B cell (primary cell): ENCODE measurements at regions not wholly inside any gene's neighbourhood (a gene's known extent, or its start where the extent isn't known, plus 50 kb on each side); places are given as distances from the start of the nearest gene placed in this dataset.

Experiments used
- ATAC-seq: fragments of 200-7000 bp; cut with Tn5 transposase; one replicate; pipeline ENCODE4 v1.10.0; 2021; ENCODE audit warnings: low read depth, mild to moderate bottlenecking, moderate number of reproducible peaks, moderate library complexity
- CTCF ChIA-PET: fragments of 350-600 bp; sonication (Branson Sonifier 250); formaldehyde crosslinking; loops from one replicate; lab custom pipeline; 2021; ENCODE audit warnings: antibody characterized with exemption, inconsistent platforms; lab: Charles Lee
- POLR2A ChIA-PET: fragments of 350-600 bp; sonication (Branson Sonifier 250); formaldehyde crosslinking; loops from one replicate; lab custom pipeline; 2021; ENCODE audit warnings: antibody characterized with exemption; lab: Charles Lee
- DNase-seq: peaks from one replicate; pipeline ENCODE4 v3.0.0; 2013
- H2AFZ ChIP-seq: 2 replicates; pipeline ENCODE4 v1.6.1; 2012; ENCODE audit warnings: mild to moderate bottlenecking, low read depth, low read length; ENCODE audit not compliant: insufficient read depth, poor library complexity, severe bottlenecking
- H3K27ac ChIP-seq, 2 donors: 1 replicate in 1 of 2; 2 replicates in 1 of 2; pipeline ENCODE4 v1.5.1; 2012 to 2013; ENCODE audit warnings: low read length in 2 of 2, mild to moderate bottlenecking in 2 of 2, moderate library complexity in 1 of 2
- H3K27me3 ChIP-seq, 4 experiments: fragments of 200-600 bp in 1 of 4; sonication (generic) in 1 of 4; replicated peaks in 1 of 4; 1 replicate in 2 of 4; 2 replicates in 2 of 4; pipeline versions ENCODE4 v1.6.1 to v1.7.0; 2013 to 2016; ENCODE audit warnings: low read length in 3 of 4, mild to moderate bottlenecking in 2 of 4, mixed read lengths in 1 of 4, moderate library complexity in 1 of 4; ENCODE audit not compliant: insufficient read depth in 4 of 4, control insufficient read depth in 3 of 4; ENCODE audit errors: control extremely low read depth in 1 of 4
- H3K36me3 ChIP-seq, 2 experiments: replicated peaks in 1 of 2; 1 replicate in 1 of 2; 2 replicates in 1 of 2; pipeline versions ENCODE4 v1.6.1 to v1.7.1; 2013; ENCODE audit warnings: low read length in 1 of 2; ENCODE audit not compliant: insufficient read depth in 2 of 2, control insufficient read depth in 1 of 2; ENCODE audit errors: control extremely low read depth in 1 of 2, extremely low read depth in 1 of 2
- H3K4me1 ChIP-seq, 2 donors: fragments of 200-600 bp in 1 of 2; sonication (generic) in 1 of 2; 1 replicate in 1 of 2; 2 replicates in 1 of 2; pipeline versions ENCODE4 v1.5.1 to v1.6.1; 2013 to 2017; ENCODE audit warnings: low read length in 2 of 2; ENCODE audit not compliant: control insufficient read depth in 2 of 2, insufficient read depth in 2 of 2
- H3K4me2 ChIP-seq: replicated peaks from 2 replicates; pipeline ENCODE3; 2012; ENCODE audit warnings: mild to moderate bottlenecking, low read depth, low read length; ENCODE audit not compliant: poor library complexity, severe bottlenecking
- H3K4me3 ChIP-seq, 5 experiments: fragments of 200-600 bp in 1 of 5; sonication (generic) in 1 of 5; 1 replicate in 3 of 5; 2 replicates in 2 of 5; pipeline versions ENCODE4 v1.5.1 to v1.7.0; 2011 to 2016; ENCODE audit warnings: low read length in 4 of 5, mild to moderate bottlenecking in 4 of 5, low read depth in 2 of 5, control low read depth in 1 of 5, moderate library complexity in 1 of 5; ENCODE audit not compliant: insufficient read depth in 1 of 5; ENCODE audit errors: control extremely low read depth in 1 of 5, extremely low read depth in 1 of 5
- H3K79me2 ChIP-seq: fragments of 200-600 bp; sonication (generic); one replicate; pipeline ENCODE4 v1.6.0; 2016; ENCODE audit warnings: low read length; ENCODE audit not compliant: control insufficient read depth, insufficient read depth
- H3K9ac ChIP-seq: fragments of 200-600 bp; sonication (generic); 2 replicates; pipeline ENCODE4 v1.6.1; 2017; ENCODE audit warnings: mild to moderate bottlenecking, low read length, moderate library complexity
- H3K9me3 ChIP-seq, 3 donors: one replicate each; pipeline versions ENCODE4 v1.6.1 to v1.7.1; 2013; ENCODE audit warnings: low read length in 2 of 3; ENCODE audit not compliant: control insufficient read depth in 2 of 3, insufficient read depth in 1 of 3; ENCODE audit errors: control extremely low read depth in 1 of 3
- H4K20me1 ChIP-seq: 2 replicates; pipeline ENCODE4 v1.6.0; 2012; ENCODE audit warnings: mild to moderate bottlenecking, low read length; ENCODE audit not compliant: insufficient read depth, control insufficient read depth, poor library complexity, severe bottlenecking
- H3K27ac Mint-ChIP-seq: one replicate; pipeline ENCODE4 v1.8.0; 2021; ENCODE audit warnings: mixed read lengths
- H3K27me3 Mint-ChIP-seq: one replicate; pipeline ENCODE4 v1.8.0; 2021; ENCODE audit warnings: mixed read lengths
- H3K4me1 Mint-ChIP-seq: one replicate; pipeline ENCODE4 v1.8.0; 2021; ENCODE audit warnings: mixed read lengths
- H3K4me3 Mint-ChIP-seq: one replicate; pipeline ENCODE4 v1.8.0; 2021; ENCODE audit warnings: mixed read lengths
- H3K9me3 Mint-ChIP-seq: one replicate; pipeline ENCODE4 v1.8.0; 2022; ENCODE audit warnings: mixed read lengths; ENCODE audit not compliant: insufficient read depth
- CTCF ChIP-seq: fragments of 200-600 bp; IDR thresholded peaks from one replicate; pipeline ENCODE4 v1.8.0; 2022; ENCODE audit warnings: antibody characterized with exemption, mild to moderate bottlenecking
- EZH2 ChIP-seq: IDR thresholded peaks from 2 replicates; pipeline ENCODE4 v1.6.1; 2012; ENCODE audit warnings: borderline replicate concordance, low read depth, mild to moderate bottlenecking, moderate library complexity, low read length; ENCODE audit not compliant: insufficient read depth, poor library complexity, severe bottlenecking
- WGBS: methylation state at CpG from one replicate; pipeline ENCODE4 v1.1.5; 2013; ENCODE audit warnings: missing lambda C conversion rate; ENCODE audit not compliant: insufficient coverage; 5-methylcytosine and 5-hydroxymethylcytosine counted together
- intact Hi-C: fragments of 100-400 bp; cut with micrococcal nuclease; formaldehyde crosslinking; loops from one replicate; pipeline ENCODE4 v1.10.0; 2022

- peaks cover 7% of the 10 kb centered on the region for H3K9me3 Mint-ChIP-seq
- WGBS: 97% methylated on average over 5 of the region's 6 CpGs
- DNase-seq: no peak
- H3K9me3 ChIP-seq: peaks cover 0 to 19% (median 11%) of the 10 kb centered on the region in 3 donors
- H3K27ac Mint-ChIP-seq: no peak overlapping the region
- no peaks in the 10 kb centered on the region for H3K27me3 Mint-ChIP-seq
- H3K9ac ChIP-seq: no peak overlapping the region
- no peak overlapping the region for H3K27ac ChIP-seq
- H3K79me2 ChIP-seq: no peaks in the 10 kb centered on the region
- no peak overlapping the region for H3K4me3 Mint-ChIP-seq
- H2AFZ ChIP-seq: no peak overlapping the region
- ChIA-PET POLR2A (no interaction called here), CTCF (no interaction called here)
- no peak overlapping the region for H3K4me2 ChIP-seq
- no peak overlapping the region for H3K4me3 ChIP-seq
- H3K4me1 Mint-ChIP-seq: no peaks in the 10 kb centered on the region
- TF ChIP-seq EZH2 (no peak), CTCF (no peak)
- no peaks in the 10 kb centered on the region for H3K36me3 ChIP-seq
- no peaks in the 10 kb centered on the region for H3K4me1 ChIP-seq
- no peak for ATAC-seq
- H3K27me3 ChIP-seq: no peaks in the 10 kb centered on the region
- no peaks in the 10 kb centered on the region for H4K20me1 ChIP-seq
- intact Hi-C loops: no loop called here
Observed at GRCh38 chr1:221946768-221947167, 204.9 kb upstream of the DUSP10 start.

- no peak overlapping the region for H3K4me2 ChIP-seq
- no peak for DNase-seq
- H3K27ac ChIP-seq: no peak overlapping the region
- H3K4me1 Mint-ChIP-seq: peaks cover 5% of the 10 kb centered on the region
- peaks cover 0 to 19% (median 11%) of the 10 kb centered on the region in 3 donors for H3K9me3 ChIP-seq
- TF ChIP-seq EZH2 (no peak), CTCF (no peak)
- H3K9me3 Mint-ChIP-seq: peaks cover 7% of the 10 kb centered on the region
- no peaks in the 10 kb centered on the region for H3K36me3 ChIP-seq
- 89% methylated on average over 1 of the region's 1 CpG for WGBS
- no peak overlapping the region for H3K9ac ChIP-seq
- H3K79me2 ChIP-seq: no peaks in the 10 kb centered on the region
- no peak overlapping the region for H3K27ac Mint-ChIP-seq
- H4K20me1 ChIP-seq: no peaks in the 10 kb centered on the region
- CTCF ChIA-PET: no interaction called here
- H3K27me3 Mint-ChIP-seq: no peaks in the 10 kb centered on the region
- H3K4me1 ChIP-seq: peaks cover 2 to 5% of the 10 kb centered on the region in 2 donors
- H2AFZ ChIP-seq: no peak overlapping the region
- no peak overlapping the region for H3K4me3 ChIP-seq
- POLR2A ChIA-PET: no interaction called here
- H3K4me3 Mint-ChIP-seq: no peak overlapping the region
- intact Hi-C loops: no loop called here
- no peak for ATAC-seq
- no peaks in the 10 kb centered on the region for H3K27me3 ChIP-seq
Observed at GRCh38 chr1:221945669-221946068, 203.8 kb upstream of the DUSP10 start.
